Osteoblast (primary cell): ENCODE measurements at regions not wholly inside any gene's neighbourhood (a gene's known extent, or its start where the extent isn't known, plus 50 kb on each side); places are given as distances from the start of the nearest gene placed in this dataset.

Source experiments
- DNase-seq: peaks from one replicate; pipeline ENCODE4 v3.0.0; 2011; ENCODE audit warnings: low spot score, mixed read lengths; ENCODE audit not compliant: insufficient read length; ENCODE audit errors: missing footprints
- H2AFZ ChIP-seq: 2 replicates; pipeline ENCODE4 v1.6.0; 2011; ENCODE audit warnings: mild to moderate bottlenecking, low read length
- H3K27ac ChIP-seq: 2 replicates; pipeline ENCODE4 v1.5.1; 2011; ENCODE audit warnings: mild to moderate bottlenecking, low read depth, low read length, moderate library complexity
- H3K27me3 ChIP-seq: 2 replicates; pipeline ENCODE4 v1.6.0; 2012; ENCODE audit warnings: mild to moderate bottlenecking, control low read depth, inconsistent platforms, low read length, moderate library complexity; ENCODE audit not compliant: insufficient read depth
- H3K36me3 ChIP-seq: 2 replicates; pipeline ENCODE4 v1.5.1; 2011; ENCODE audit warnings: mild to moderate bottlenecking, low read length, control low read depth, moderate library complexity; ENCODE audit not compliant: insufficient read depth
- H3K4me1 ChIP-seq: 2 replicates; pipeline ENCODE4 v1.5.1; 2011; ENCODE audit warnings: mild to moderate bottlenecking, low read length, control low read depth, moderate library complexity; ENCODE audit not compliant: insufficient read depth
- H3K4me2 ChIP-seq: 2 replicates; pipeline ENCODE4 v1.6.0; 2011; ENCODE audit warnings: mild to moderate bottlenecking, low read length; ENCODE audit not compliant: insufficient read depth
- H3K4me3 ChIP-seq: fragments of 200-600 bp; sonication (generic); 3 replicates; pipeline ENCODE4 v1.5.1; 2012; ENCODE audit warnings: mild to moderate bottlenecking, low read length, inconsistent platforms; ENCODE audit not compliant: insufficient read depth
- H3K79me2 ChIP-seq: 2 replicates; pipeline ENCODE4 v1.6.0; 2012; ENCODE audit warnings: mild to moderate bottlenecking, low read length, control low read depth, inconsistent platforms; ENCODE audit not compliant: insufficient read depth
- H3K9me3 ChIP-seq: 2 replicates; pipeline ENCODE4 v1.5.1; 2011; ENCODE audit warnings: low read depth, low read length, control low read depth
- H4K20me1 ChIP-seq: 2 replicates; pipeline ENCODE4 v1.6.0; 2012; ENCODE audit warnings: mild to moderate bottlenecking, low read length, control low read depth; ENCODE audit not compliant: insufficient read depth
- CTCF ChIP-seq: IDR thresholded peaks from 2 replicates; pipeline ENCODE4 v1.5.1; 2011; ENCODE audit warnings: mild to moderate bottlenecking, low read depth, low read length, moderate library complexity; ENCODE audit errors: extremely low read depth

- no peaks in the 10 kb centered on the region for H3K27me3 ChIP-seq
- no peaks in the 10 kb centered on the region for H4K20me1 ChIP-seq
- no peaks in the 10 kb centered on the region for H3K79me2 ChIP-seq
- no peak for DNase-seq
- no peak overlapping the region for H2AFZ ChIP-seq
- H3K36me3 ChIP-seq, result no peaks in the 10 kb centered on the region
- no peak overlapping the region for H3K4me3 ChIP-seq
- no peaks in the 10 kb centered on the region for H3K4me1 ChIP-seq
- H3K4me2 ChIP-seq, result no peak overlapping the region
- no peak overlapping the region for H3K27ac ChIP-seq
- H3K9me3 ChIP-seq, result no peaks in the 10 kb centered on the region
- TF ChIP-seq CTCF, result no peak
Measured at GRCh38 chr2:144165599-144166250, 354.2 kb downstream of the ZEB2 start.

- Histone ChIP-seq H3K4me1 (no peaks in the 10 kb centered on the region), H3K79me2 (no peaks in the 10 kb centered on the region), H4K20me1 (no peaks in the 10 kb centered on the region), H2AFZ (no peak overlapping the region), H3K27ac (no peak overlapping the region), H3K27me3 (no peaks in the 10 kb centered on the region), H3K9me3 (no peaks in the 10 kb centered on the region), H3K4me2 (no peak overlapping the region), H3K36me3 (no peaks in the 10 kb centered on the region), H3K4me3 (no peak overlapping the region)
- DNase-seq, result no peak
- TF ChIP-seq CTCF, result no peak
Measured at GRCh38 chr2:144163592-144163991, 356.3 kb downstream of the ZEB2 start.

GRCh38 chr2:144162652-144163051 is 357.3 kb downstream of the ZEB2 start:
- H2AFZ ChIP-seq, result no peak overlapping the region
- no peaks in the 10 kb centered on the region for H3K4me1 ChIP-seq
- no peaks in the 10 kb centered on the region for H3K79me2 ChIP-seq
- no peaks in the 10 kb centered on the region for H4K20me1 ChIP-seq
- no peak overlapping the region for H3K4me3 ChIP-seq
- H3K36me3 ChIP-seq, result no peaks in the 10 kb centered on the region
- H3K27me3 ChIP-seq, result no peaks in the 10 kb centered on the region
- H3K9me3 ChIP-seq, result no peaks in the 10 kb centered on the region
- TF ChIP-seq CTCF, result peak; percentile 16
- H3K27ac ChIP-seq, result no peak overlapping the region
- no peak overlapping the region for H3K4me2 ChIP-seq
- no peak for DNase-seq

GRCh38 chr2:144161061-144161460 is 358.9 kb downstream of the ZEB2 start:
- Histone ChIP-seq H3K4me2 (no peak overlapping the region), H2AFZ (no peak overlapping the region), H3K4me1 (no peaks in the 10 kb centered on the region), H3K4me3 (no peak overlapping the region), H3K79me2 (no peaks in the 10 kb centered on the region), H4K20me1 (no peaks in the 10 kb centered on the region), H3K27ac (no peak overlapping the region), H3K36me3 (no peaks in the 10 kb centered on the region), H3K27me3 (no peaks in the 10 kb centered on the region), H3K9me3 (no peaks in the 10 kb centered on the region)
- no peak for TF ChIP-seq CTCF
- DNase-seq, result no peak
